HEK293T (cell line): ENCODE measurements at regions not wholly inside any gene's neighbourhood (a gene's known extent, or its start where the extent isn't known, plus 50 kb on each side); places are given as distances from the start of the nearest gene placed in this dataset.
"Not testable (repeated sequence)": the region's sequence is repeated elsewhere in the genome, so short reads cannot be mapped to it uniquely, and the experiment has no call there.

Experiments
- CTCF ChIA-PET: fragments of 350-600 bp; formaldehyde crosslinking; extraction: SDS; loops from one replicate; lab custom pipeline; 2021; ENCODE audit warnings: antibody characterized with exemption, inconsistent platforms; lab: Yijun Ruan, JAX
- POLR2A ChIA-PET: fragments of 350-600 bp; formaldehyde crosslinking; extraction: SDS; loops from one replicate; lab custom pipeline; 2020; ENCODE audit warnings: antibody characterized with exemption, inconsistent platforms; lab: Yijun Ruan, JAX
- DNase-seq: peaks from one replicate; pipeline ENCODE4 v3.0.0; 2012; ENCODE audit warnings: mixed read lengths; ENCODE audit errors: extremely low spot score
- ARNT ChIP-seq: fragments of 450-650 bp; IDR thresholded peaks from 2 replicates; pipeline ENCODE4 v1.6.1; 2017; ENCODE audit warnings: mild to moderate bottlenecking
- BHLHE40 ChIP-seq: fragments of 450-650 bp; IDR thresholded peaks from 2 replicates; pipeline ENCODE4 v1.6.1; 2016; ENCODE audit warnings: mild to moderate bottlenecking, moderate library complexity, borderline replicate concordance
- CTBP1 ChIP-seq: fragments of 450-650 bp; IDR thresholded peaks from 2 replicates; pipeline ENCODE4 v1.6.1; 2016; ENCODE audit warnings: borderline replicate concordance
- ELF4 ChIP-seq: fragments of 450-650 bp; IDR thresholded peaks from 2 replicates; pipeline ENCODE4 v1.6.1; 2017; ENCODE audit warnings: antibody characterized with exemption
- FOXA1 ChIP-seq: fragments of 450-650 bp; IDR thresholded peaks from 2 replicates; pipeline ENCODE4 v1.6.1; 2016; ENCODE audit warnings: mild to moderate bottlenecking
- FOXK2 ChIP-seq: fragments of 450-650 bp; IDR thresholded peaks from 2 replicates; pipeline ENCODE4 v1.6.1; 2016; ENCODE audit warnings: mild to moderate bottlenecking
- FOXM1 ChIP-seq: fragments of 450-650 bp; IDR thresholded peaks from 2 replicates; pipeline ENCODE4 v1.6.1; 2017; ENCODE audit warnings: mild to moderate bottlenecking, borderline replicate concordance
- HDGF ChIP-seq: fragments of 450-650 bp; IDR thresholded peaks from 2 replicates; pipeline ENCODE4 v1.6.1; 2017; ENCODE audit warnings: antibody characterized with exemption, borderline replicate concordance
- L3MBTL2 ChIP-seq: fragments of 450-650 bp; conservative IDR thresholded peaks from 2 replicates; pipeline ENCODE4 v1.6.1; 2016; ENCODE audit warnings: mild to moderate bottlenecking
- LEF1 ChIP-seq: fragments of 450-650 bp; IDR thresholded peaks from 2 replicates; pipeline ENCODE4 v1.6.1; 2017; ENCODE audit warnings: mild to moderate bottlenecking, borderline replicate concordance
- NFRKB ChIP-seq: fragments of 450-650 bp; IDR thresholded peaks from 2 replicates; pipeline ENCODE4 v1.6.1; 2016; ENCODE audit warnings: mild to moderate bottlenecking, moderate library complexity
- SP1 ChIP-seq: fragments of 450-650 bp; IDR thresholded peaks from 2 replicates; pipeline ENCODE4 v1.6.1; 2017
- SUZ12 ChIP-seq: fragments of 450-650 bp; IDR thresholded peaks from 2 replicates; pipeline ENCODE4 v1.6.1; 2016; ENCODE audit warnings: mild to moderate bottlenecking
- TARDBP ChIP-seq: fragments of 450-650 bp; IDR thresholded peaks from 2 replicates; pipeline ENCODE4 v1.6.1; 2016
- ZNF384 ChIP-seq: fragments of 450-650 bp; IDR thresholded peaks from 2 replicates; pipeline ENCODE4 v1.6.1; 2016
- TF ChIP-seq, protein P1 (sequence below): fragments of 450-650 bp; IDR thresholded peaks from 2 replicates; pipeline ENCODE4 v1.6.1; 2016

DNA sequence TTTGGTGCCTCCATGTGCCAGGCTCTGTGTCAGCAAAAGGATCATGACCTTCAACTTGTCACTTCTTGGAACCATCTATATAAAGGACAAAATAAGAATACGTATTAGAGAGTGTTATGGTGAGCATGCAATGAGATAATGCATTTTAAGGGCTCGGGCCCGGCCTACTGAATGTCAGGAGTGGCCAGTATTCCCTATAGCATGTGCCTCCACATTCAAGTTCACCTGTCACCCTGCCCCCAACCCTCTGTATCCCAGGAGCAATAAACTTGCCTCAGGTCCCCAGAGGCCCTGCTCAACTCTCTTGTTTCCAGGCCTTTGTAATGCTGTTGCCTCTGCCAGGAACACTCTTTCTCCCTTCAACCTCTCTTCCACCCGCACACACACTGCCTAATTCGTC, 90.2 kb upstream of the SLC6A11 start:
- POLR2A ChIA-PET: no interaction called here
- CTCF ChIA-PET: interaction anchor here (1.0 kb wide), 1 partner anchor 13 kb away, joined by 3 read pairs; no protein-coding TSS in a partner anchor
- TF ChIP-seq, protein P1, sequence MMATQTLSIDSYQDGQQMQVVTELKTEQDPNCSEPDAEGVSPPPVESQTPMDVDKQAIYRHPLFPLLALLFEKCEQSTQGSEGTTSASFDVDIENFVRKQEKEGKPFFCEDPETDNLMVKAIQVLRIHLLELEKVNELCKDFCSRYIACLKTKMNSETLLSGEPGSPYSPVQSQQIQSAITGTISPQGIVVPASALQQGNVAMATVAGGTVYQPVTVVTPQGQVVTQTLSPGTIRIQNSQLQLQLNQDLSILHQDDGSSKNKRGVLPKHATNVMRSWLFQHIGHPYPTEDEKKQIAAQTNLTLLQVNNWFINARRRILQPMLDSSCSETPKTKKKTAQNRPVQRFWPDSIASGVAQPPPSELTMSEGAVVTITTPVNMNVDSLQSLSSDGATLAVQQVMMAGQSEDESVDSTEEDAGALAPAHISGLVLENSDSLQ: no peak
- TF ChIP-seq ZNF384: no peak
- TF ChIP-seq CTBP1: no peak
- TF ChIP-seq SP1: no peak
- TF ChIP-seq HDGF: no peak
- TF ChIP-seq L3MBTL2: no peak
- no peak for TF ChIP-seq ARNT
- no peak for DNase-seq

DNA sequence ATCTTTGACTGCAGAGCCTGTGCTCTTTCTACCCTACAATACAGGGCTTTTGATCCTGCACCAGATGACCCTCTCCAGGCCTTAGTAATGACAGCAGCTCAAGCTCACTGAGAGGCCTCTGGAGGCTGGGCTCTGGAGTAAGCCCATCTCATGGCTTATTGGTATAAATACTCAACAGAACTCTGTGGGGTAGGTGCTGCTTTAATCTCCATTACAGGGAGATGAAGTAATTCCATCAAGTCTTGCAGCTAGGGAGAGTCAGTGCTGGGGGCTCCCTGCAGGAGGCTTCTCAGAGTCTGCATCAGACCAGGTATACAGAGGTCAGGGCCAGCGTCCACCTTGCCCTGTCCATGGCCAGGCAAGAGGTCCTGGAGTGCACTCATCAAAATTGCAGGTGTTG, 89.2 kb upstream of the SLC6A11 start:
- CTCF ChIA-PET: no interaction called here
- POLR2A ChIA-PET: no interaction called here
- no peak for DNase-seq
- no peak for TF ChIP-seq ELF4
- no peak for TF ChIP-seq L3MBTL2
- no peak for TF ChIP-seq SUZ12

DNA sequence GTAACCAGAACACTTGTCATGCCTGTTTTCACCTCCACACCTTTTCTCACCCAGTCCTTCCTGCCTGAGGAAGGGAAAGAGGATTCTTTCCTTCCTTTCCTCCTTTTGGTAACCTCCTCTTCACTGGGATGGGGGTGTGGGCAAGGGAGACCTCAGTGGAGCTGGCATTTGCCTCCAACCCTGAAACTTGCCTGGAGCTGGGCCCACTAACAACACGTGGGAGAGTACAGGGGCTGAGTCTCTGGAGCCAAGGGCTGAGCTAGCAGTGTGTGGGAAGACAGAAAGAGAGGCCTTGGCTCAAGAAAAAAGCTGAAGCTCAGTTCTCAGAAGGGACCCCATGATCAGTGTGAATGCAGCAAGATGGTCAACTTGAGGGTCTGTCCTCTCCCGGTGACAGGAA, 86.6 kb upstream of the SLC6A11 start:
- ChIA-PET POLR2A (no interaction called here), CTCF (interaction anchor here (1.2 to 2.2 kb wide), 2 partner anchors 9 to 407 kb away, joined by 3 to 6 read pairs; no protein-coding TSS in a partner anchor)
- no peak for TF ChIP-seq ZNF384
- TF ChIP-seq NFRKB: no peak
- TF ChIP-seq SUZ12: no peak
- TF ChIP-seq SP1: no peak
- TF ChIP-seq HDGF: no peak
- no peak for TF ChIP-seq ELF4
- no peak for TF ChIP-seq FOXA1
- no peak for TF ChIP-seq L3MBTL2
- no peak for TF ChIP-seq CTBP1
- no peak for TF ChIP-seq FOXK2
- TF ChIP-seq FOXM1: no peak
- TF ChIP-seq ARNT: no peak
- no peak for TF ChIP-seq TARDBP
- DNase-seq: no peak

DNA sequence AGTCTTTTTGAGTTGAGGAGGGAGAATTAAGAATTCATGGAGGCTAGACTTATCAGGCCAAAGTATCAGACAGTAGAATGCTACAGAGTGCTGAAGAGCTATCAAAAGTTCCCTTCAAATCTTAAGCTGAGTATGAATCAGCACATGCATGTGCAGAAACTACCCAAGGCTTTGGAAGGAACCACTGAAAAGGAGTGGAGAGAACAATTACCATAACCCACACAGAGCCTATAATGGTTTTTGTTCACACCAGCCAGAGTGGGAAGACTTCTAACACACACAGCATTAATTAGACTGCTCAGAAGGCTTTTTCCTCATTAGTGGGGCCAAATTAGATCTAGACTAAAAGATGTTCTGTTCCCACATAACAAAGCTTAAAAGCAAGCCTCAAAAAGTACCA, 83.7 kb upstream of the SLC6A11 start:
- ChIA-PET CTCF (no interaction called here), POLR2A (no interaction called here)
- TF ChIP-seq FOXK2: no peak
- TF ChIP-seq ZNF384: no peak
- TF ChIP-seq SP1: no peak
- TF ChIP-seq SUZ12: no peak
- no peak for TF ChIP-seq CTBP1
- TF ChIP-seq BHLHE40: no peak
- no peak for TF ChIP-seq NFRKB
- TF ChIP-seq FOXA1: no peak
- TF ChIP-seq FOXM1: no peak
- no peak for TF ChIP-seq ARNT
- no peak for DNase-seq

DNA sequence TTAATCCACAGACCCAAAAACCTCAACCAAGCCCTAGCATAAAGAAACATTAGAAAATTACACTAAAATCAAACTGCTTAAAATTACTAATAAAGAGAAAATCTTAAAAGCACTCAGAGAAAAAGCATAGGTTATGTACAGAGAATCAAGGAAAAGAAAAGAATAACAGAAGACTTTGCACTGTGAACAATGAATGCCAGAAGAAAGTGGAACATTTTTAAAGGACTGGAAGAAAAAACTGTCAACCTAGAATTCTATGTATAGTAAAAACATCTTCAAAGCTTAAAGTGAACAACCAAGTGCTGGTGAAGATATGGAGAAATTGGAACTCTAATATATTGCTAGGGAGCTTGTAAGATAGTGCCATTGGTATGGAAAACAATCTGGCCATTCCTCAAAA, 82.7 kb upstream of the SLC6A11 start:
- ChIA-PET CTCF (no interaction called here), POLR2A (no interaction called here)
- TF ChIP-seq HDGF: no peak
- TF ChIP-seq, protein P1: no peak
- no peak for TF ChIP-seq L3MBTL2
- no peak for TF ChIP-seq FOXK2
- TF ChIP-seq ZNF384: no peak
- no peak for TF ChIP-seq FOXA1
- no peak for TF ChIP-seq BHLHE40
- TF ChIP-seq NFRKB: no peak
- TF ChIP-seq ELF4: no peak
- TF ChIP-seq TARDBP: no peak
- TF ChIP-seq SUZ12: no peak
- no peak for TF ChIP-seq FOXM1
- TF ChIP-seq CTBP1: no peak
- no peak for TF ChIP-seq ARNT
- TF ChIP-seq LEF1: no peak
- no peak for TF ChIP-seq SP1
- no peak for DNase-seq

DNA sequence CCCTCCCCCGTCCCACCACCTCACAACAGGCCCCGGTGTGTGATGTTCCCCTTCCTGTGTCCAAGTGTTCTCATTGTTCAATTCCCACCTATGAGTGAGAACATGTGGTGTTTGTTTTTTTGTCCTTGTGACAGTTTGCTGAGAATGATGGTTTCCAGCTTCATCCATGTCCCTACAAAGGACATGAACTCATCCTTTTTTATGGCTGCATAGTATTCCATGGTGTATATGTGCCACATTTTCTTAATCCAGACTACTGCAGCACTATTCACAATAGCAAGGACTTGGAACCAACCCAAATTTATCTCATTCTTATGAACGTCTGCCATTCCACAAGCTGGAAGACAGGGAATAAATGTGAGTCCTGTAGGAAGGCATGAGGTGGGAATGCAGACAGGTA, 79.6 kb upstream of the SLC6A11 start:
- DNase-seq, CTCF ChIA-PET, POLR2A ChIA-PET: not testable (repeated sequence)

DNA sequence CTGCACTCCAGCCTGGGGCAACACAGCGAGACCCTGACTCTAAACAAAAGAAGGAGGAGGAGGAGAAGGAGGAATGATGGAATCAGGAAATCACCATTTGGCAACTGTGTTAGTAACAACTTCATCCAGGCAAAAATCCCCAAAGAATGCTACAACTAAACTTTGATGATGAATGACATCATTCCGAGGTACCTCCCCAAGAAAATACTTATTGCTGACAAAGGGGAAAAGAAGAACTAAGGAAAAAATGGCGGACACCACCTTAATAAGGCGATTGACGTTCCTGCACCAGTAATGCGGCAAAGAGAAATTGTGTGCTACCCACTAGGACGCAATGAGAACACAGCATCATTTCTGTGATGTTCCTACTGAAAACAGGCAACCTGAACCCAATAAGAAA, 78.2 kb upstream of the SLC6A11 start:
- no peak for DNase-seq
- ChIA-PET CTCF (interaction anchor here (0.8 to 2.1 kb wide), 15 partner anchors 8 to 391 kb away, joined by 3 to 19 read pairs (median 5); no protein-coding TSS in a partner anchor), POLR2A (no interaction called here)
- no peak for TF ChIP-seq BHLHE40
- TF ChIP-seq FOXM1: no peak
- no peak for TF ChIP-seq HDGF

DNA sequence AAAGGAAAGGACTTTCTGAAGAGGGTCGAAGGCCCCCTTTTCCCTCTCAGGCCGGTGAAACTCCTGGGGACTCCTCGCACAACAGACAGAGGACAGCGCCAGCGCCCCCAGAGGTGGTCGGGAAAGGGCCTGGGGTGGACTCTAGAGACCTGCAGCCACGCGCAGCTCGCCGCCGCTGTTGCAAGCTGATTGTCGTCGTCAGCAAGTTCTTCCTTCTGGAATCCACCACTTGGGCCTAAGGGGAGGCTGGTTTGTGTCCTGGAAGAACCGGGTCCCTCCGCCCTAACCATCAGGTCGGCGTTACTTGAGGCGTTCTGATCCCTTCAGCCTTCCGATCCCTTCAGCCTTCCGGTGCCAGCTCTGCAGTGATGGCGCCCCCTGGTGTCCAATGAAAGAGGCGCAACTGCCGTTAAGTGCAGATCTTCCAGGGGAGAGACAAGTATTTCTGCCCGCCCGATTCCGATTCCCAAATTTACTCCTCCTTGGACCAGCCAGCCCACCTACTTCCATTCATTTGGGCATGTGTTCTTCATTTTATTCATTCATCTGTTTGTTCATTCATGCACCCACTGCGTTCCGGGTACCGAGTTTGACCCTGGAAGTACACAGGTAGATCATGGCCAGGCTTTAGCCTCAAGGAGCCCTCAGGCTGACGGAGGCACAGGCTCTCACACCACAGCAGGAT, 77.2 kb upstream of the SLC6A11 start:
- ChIA-PET CTCF (interaction anchor here (0.7 to 2.1 kb wide), 17 partner anchors 9 to 544 kb away, joined by 3 to 19 read pairs (median 4); no protein-coding TSS in a partner anchor), POLR2A (no interaction called here)
- DNase-seq: peak; percentile 75
- TF ChIP-seq, protein P1: no peak
- no peak for TF ChIP-seq LEF1
- TF ChIP-seq FOXM1: no peak
- no peak for TF ChIP-seq ELF4
- TF ChIP-seq CTBP1: no peak
- TF ChIP-seq L3MBTL2: no peak; the same call in 1 of the 2 replicates
- TF ChIP-seq FOXK2: no peak
- no peak for TF ChIP-seq BHLHE40
- TF ChIP-seq ARNT: no peak
- TF ChIP-seq FOXA1: no peak
- TF ChIP-seq SP1: no peak
- TF ChIP-seq SUZ12: no peak
- no peak for TF ChIP-seq TARDBP
- no peak for TF ChIP-seq ZNF384
- TF ChIP-seq NFRKB: no peak
- TF ChIP-seq HDGF: no peak
